GM18873 (cell line): ENCODE measurements at regions not wholly inside any gene's neighbourhood (a gene's known extent, or its start where the extent isn't known, plus 50 kb on each side); places are given as distances from the start of the nearest gene placed in this dataset.

Experiments used
- ATAC-seq: cut with Tn5 transposase; IDR thresholded peaks from one replicate; pipeline ENCODE4 v1.9.1; 2021; ENCODE audit warnings: mild to moderate bottlenecking, moderate library complexity, moderate number of reproducible peaks; ENCODE audit not compliant: unreplicated experiment, low FRiP score

- no peak for ATAC-seq
Measured at GRCh38 chr18:47603158-47603557, 327.3 kb downstream of the SMAD2 start.

GRCh38 chr18:47602273-47602897, 328.1 kb downstream of the SMAD2 start:
- ATAC-seq = no peak

DNA sequence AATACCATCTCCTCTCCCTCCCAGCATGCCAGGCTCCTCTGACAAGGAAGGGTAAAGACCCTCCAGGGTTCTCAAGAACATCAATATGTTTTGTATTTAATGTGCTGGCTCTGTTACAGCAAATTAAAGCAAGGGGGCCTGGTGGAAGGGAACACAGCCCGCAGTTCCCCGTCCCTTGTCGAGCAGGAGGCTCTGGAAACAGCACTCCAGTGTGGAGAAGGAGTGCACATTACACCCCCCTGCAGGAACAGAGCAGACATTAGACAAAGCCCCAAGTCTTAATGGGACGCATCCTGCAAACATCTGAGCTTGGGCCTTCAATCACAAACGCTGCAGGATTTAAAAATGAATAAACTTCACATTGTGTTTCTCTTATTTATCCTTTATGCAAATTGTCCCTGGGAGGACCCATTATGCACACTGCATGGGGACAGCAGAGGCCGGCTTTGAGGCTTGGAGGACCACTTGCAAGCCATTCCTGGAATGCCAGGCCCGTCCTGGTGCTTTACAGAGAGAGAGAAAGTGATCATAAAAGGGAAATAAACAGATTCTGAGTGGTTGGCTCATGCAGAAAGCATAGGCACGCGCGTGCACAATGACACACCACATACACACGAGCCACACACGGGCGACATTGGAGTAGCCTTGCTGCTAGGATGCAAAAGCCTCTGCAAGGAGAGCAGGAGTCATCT, 328.7 kb downstream of the SMAD2 start:
- ATAC-seq = no peak

DNA sequence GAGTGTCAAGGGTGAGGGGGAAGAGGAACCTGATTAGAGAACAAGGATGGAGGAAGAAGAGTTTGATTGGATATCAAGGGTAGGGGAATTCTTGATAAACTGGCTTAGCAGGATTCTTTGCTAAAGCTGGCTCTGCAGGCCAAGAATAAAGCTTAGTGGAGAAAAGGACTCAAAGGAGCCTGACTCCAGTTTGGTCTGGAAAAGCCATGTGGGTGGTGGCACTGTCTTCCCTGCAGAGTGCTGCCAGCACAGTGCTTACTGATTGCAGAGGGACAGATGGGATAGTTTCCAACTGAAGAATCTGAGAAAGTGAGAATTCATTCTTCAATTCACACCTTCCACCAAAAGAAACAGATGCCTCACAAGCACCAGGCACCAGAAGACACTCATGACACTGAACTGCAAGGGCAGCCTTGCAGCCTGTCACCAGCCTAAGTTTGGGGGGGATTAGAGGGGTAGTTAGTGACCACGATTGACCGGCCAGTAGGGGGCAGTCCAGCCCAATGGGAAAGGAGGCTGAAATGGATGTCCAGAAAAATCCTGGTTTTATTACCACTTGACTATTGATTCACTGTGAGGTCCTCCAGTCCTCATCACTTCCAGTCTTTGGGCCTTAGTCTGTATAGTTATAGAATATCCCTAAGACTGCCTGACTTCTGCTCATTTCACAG, 334.5 kb downstream of the SMAD2 start:
- no peak for ATAC-seq

DNA sequence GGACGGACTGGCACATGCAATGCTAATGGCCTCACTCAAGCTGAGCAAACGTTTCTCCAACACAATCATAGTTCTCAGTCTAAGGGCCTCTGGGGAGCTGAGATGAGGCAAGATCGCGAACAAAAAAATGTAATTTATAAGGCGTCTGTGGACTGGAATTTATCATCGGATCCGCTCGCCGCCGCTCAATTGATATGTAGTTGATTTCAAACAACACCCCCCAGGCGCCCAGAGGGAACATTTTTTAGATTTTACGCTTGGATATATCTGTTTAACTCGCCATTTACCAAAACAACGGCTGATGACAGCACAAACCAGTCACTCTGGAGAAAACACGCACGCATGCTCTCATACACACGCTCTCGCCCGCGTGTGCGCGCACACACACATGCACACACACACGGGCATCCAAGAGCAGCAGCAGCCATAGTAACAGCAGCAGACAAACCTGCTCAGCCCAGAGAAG, 335.8 kb downstream of the SMAD2 start:
- no peak for ATAC-seq

- ATAC-seq = no peak
Measured at GRCh38 chr18:47593744-47594472, 336.6 kb downstream of the SMAD2 start.

DNA sequence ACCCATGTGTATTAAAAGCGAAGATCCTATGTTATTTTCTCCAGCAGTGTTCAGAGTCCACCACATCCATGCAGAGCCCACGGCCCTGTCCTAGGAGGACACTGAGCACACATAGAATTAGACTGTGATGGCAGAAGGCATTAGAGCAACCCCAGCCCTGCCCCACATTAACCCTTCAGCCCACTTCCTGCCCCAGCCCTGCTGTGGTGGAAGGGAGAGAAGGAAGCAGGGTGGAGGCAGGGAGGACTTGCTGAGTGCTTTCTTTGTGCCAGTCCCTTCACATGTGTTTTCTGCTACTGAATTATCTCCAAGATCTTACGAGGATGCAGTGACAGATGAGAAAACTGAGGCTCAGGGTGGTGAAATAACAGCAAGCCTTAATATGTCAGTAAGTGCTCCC, 339.0 kb downstream of the SMAD2 start:
- no peak for ATAC-seq

DNA sequence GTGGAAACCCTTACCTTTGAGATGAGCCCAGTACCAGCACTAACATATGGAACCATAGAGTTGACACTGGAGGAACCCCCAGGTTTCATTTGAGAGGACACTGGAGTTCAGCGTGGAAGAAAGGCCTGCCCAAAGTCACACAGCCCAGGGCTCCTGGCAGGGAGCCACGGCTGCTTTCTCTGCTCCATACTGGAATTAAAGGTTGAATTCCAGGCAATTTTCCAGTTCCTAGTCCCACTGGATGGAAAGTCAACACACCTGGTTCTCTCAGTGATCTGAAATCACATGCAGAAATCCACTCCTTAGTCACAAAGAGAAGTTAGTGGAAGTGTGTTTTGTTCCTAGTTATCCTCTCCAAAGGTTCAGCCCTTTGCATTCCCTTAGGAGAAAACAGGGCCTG, 336.1 kb upstream of the SKOR2 start:
- ATAC-seq = no peak

DNA sequence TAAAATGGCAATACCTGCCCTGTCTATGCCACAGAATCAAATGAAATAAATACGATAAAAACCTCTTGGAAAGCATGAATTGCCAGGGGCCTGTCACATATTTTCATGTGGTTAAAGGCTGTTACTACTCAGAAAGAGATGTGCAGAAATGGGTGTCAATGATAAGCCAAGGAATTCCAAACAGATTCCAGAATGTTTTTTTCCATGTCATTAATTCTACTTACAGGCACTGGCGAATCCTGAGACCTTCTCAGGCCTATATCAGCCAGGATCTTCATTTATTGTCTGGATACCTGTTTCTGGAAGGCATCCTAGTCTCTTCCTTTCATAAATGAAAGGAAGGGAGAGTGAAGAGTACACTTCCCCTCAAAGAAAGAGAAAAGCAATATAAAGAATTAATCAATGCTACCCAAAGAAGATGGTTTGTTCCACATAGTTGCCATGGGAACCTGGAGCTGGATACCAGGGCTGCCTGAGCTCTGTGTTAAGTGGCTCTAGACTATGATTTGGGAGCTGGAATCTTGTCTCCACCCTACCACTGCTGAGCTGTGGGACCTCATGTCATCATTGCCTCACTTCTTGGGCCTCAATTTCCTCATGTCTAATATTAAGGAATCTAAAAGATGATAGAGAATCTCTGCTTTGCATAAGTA, 335.1 kb upstream of the SKOR2 start:
- ATAC-seq = no peak

DNA sequence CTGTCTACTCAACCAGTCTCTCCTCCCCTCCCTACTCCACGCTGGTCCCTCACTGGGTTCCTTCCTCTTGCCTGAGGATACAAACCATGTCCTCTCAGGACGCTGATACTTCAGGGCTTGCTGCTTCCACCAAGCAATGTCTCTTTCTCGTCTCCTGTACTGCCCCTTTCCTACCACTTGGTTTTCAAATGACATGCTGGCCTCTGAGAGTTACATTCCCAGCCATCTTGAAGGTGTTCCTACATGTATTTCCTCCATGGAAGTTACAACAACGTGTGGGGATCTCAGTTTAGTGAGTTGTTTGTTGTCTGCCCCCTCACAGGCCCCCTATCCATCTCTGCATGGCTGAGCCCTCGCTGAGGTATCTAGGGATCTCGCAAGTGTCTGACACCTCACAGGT, 334.5 kb upstream of the SKOR2 start:
- no peak for ATAC-seq

DNA sequence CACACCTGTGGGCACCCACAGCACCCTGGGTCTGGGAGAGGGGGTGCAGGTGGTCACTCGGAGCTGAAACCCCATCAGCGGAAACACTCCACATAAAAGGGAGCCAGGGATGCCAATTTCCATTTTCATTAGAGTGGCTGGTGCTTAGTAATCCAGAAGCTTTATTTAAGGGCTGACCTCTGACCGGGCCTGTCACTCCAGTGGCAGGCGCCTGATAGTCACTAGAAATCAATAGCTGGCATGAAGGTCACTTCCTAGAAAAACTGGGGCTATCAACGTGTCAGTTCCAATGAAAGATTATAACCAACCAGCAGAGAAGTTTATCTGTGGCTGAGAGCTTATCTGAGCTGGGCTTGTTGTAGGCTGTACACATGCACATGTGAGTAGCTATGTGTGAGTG, 333.7 kb upstream of the SKOR2 start:
- ATAC-seq = no peak

GRCh38 chr18:47582093-47582492, 330.6 kb upstream of the SKOR2 start:
- no peak for ATAC-seq

DNA sequence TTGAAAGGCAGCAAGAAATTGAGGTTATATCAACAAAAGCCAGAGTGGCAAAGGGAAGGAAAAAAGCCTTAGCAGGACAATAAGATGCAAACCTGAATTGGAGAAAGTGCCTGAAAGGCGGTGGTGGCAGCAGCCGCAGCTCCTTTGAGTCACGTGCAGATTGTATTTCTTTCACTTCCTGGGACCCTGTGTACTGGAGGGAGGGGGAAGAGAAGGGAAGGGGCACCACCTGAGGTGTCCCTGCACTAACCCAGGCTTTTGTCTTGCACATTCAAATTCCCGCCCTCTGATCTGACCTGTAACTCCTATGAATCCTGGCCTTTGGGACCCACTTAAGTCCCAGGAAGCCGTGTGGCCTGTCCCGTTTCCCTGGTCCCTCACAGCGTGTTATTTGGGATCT, 326.1 kb upstream of the SKOR2 start:
- no peak for ATAC-seq

DNA sequence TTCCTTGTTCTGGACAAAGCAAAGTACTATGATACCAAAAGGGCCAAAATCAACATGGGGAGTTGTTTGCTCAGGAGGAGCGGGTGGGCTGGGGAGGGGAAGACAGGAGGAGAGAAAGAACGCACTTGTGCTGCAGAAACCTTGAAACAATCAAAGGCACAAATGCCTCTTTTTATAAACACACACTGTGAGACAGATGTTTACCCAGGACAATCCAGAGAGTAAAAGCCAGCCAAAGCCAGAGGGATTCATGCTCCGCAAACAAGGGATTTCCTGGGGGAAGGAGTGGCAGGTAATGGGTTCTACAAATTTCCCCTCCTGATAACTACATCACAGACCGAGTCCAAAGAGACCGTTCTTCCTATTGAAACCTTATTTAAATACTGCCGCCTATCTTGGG, 323.5 kb upstream of the SKOR2 start:
- ATAC-seq = no peak

GRCh38 chr18:47571957-47572356, 320.5 kb upstream of the SKOR2 start:
- no peak for ATAC-seq

DNA sequence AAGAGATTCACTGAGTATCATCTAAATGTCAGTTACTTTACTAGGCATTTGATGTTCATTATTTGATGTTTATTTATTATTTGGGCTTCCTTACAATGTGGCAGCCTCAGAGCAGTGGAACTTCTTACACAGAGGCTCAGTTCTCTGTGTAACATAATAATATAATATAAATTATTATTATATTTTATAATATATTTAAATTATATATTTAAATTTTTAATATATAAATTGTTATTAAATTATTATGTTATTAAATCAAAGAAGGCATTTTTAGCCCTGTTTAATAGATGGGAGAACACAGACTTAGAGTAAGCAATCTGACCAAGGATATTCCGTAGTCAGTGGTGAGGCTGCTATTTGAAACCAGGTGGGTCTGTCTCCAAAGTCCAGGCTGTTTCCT, 315.3 kb upstream of the SKOR2 start:
- ATAC-seq = no peak

DNA sequence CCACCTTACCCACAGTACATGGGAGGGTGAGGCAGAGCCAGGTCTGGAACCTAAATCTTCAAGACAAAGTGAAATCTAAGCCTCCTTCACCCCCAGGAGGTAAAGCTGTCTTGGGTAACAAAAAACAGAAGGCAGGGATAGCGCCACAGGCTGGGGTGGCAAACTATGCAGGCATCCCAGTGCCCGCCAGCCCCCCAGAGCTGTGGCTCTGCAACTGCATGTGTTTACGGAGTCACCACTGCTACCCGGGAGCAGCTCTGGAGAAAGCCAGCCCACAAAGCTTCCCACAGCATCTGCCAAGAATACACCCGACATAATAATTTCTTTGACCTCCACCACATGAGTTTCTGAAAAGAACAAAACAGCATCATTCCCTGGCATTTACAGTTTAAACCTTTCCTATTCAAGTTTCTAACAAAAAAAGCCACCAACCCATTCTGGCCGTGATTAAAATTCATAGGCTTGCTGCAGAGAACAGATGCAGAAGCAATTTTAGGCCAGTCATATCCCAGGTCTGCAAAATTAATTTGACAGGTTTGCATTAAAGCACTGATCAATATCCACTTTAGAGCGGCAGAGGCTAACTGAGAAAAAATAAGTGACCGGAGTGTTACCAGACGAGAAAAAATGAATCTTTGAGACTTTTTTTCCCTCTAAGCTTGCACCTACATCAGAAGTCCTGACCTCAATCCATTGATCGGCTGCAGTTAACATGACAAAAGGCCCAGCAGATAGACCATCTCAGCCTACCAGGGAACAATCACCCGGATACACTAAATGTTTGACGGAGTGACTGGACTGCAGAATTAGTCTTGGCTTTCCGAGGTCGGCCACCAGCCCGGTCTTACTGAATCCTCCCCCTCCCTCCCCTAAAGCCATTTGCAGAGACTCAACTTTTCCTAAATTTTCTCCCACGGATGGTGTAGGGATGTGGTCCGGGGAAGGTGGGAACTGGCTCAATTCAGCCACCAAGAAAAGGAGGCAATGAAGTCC, 309.6 kb upstream of the SKOR2 start:
- no peak for ATAC-seq

DNA sequence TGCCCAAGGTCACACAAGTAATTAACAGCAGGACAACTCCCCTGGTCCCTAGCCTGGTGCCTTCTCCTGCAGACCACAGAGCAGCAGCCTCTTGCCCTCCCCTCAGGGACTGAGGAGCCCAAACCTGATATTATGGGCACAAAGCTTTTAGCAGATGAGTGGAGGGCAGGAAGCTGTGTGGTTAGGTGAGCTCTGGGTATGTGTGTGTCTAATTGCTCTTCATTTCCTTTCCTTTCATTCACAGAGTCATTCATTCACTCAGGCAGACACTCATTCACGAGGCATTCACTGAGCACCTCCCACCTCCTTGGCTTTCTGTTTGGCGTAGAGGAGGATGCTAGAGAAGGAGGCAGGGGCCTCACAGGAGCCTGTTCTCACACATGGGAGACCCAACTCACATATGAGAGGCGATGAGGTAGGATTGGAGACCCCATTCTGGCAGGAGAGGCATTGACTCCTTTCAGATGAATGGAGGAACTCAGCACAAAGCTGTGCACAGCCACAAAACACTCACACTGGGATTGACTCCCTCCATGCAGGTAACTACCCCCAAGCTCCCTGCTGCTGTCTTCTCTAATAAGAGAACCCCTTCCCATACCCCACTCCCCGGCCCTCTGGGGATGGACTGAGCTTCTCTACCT, 306.8 kb upstream of the SKOR2 start:
- ATAC-seq = peak; percentile 96

GRCh38 chr18:47557160-47557559, 305.7 kb upstream of the SKOR2 start:
- no peak for ATAC-seq
